ENCODE measurements at regions not wholly inside any gene's neighbourhood (a gene's known extent, or its start where the extent isn't known, plus 50 kb on each side); places are given as distances from the start of the nearest gene placed in this dataset.

- no peak for TF ChIP-seq CTCF (IDR thresholded peaks at IDR 0.05 in 8 of 11, conservative IDR thresholded peaks at IDR 0.05 in 3 of 11)
- TF ChIP-seq POLR2AphosphoS5 (IDR thresholded peaks at IDR 0.05): no peak
- TF ChIP-seq POLR2A (IDR thresholded peaks at IDR 0.05): no peak
- no peak for DNase-seq
- Histone ChIP-seq H3K4me1 (no peaks in the 10 kb centered on the region), H3K36me3 (no peaks in the 10 kb centered on the region), H3K27ac (no peak overlapping the region), H3K9me3 (no peaks in the 10 kb centered on the region), H3K27me3 (replicated peaks in 1 of 7) (peaks cover 0 to 16% (median 0%) of the 10 kb centered on the region in 7 donors), H3K4me3 (no peak overlapping the region)
- intact Hi-C loops (cut with DNase I; ENCODE audit: low total_unique reads): no loop called here
Measured at GRCh38 chr2:19823507-19823906, 78.3 kb downstream of the TTC32 start.

- H3K4me3 ChIP-seq: no peak overlapping the region
- no peaks in the 10 kb centered on the region for H3K4me1 ChIP-seq
- H3K27me3 ChIP-seq (replicated peaks in 1 of 7): peaks cover 0 to 12% (median 0%) of the 10 kb centered on the region in 7 donors
- TF ChIP-seq CTCF (IDR thresholded peaks at IDR 0.05 in 8 of 11, conservative IDR thresholded peaks at IDR 0.05 in 3 of 11): no peak
- TF ChIP-seq POLR2AphosphoS5 (IDR thresholded peaks at IDR 0.05): no peak
- TF ChIP-seq POLR2A (IDR thresholded peaks at IDR 0.05): no peak
- 80 to 90% (median 87%) methylated on average over 8 of the region's 8 CpGs for WGBS, 5 donors
- H3K36me3 ChIP-seq: no peaks in the 10 kb centered on the region
- H3K9me3 ChIP-seq: no peaks in the 10 kb centered on the region
- intact Hi-C loops (cut with DNase I; ENCODE audit: low total_unique reads): no loop called here
- H3K27ac ChIP-seq: no peak overlapping the region
- DNase-seq: no peak
Measured at GRCh38 chr2:19819097-19820065, 82.4 kb downstream of the TTC32 start.

GRCh38 chr2:19818543-19818942 is 83.2 kb downstream of the TTC32 start:
- no peaks in the 10 kb centered on the region for H3K9me3 ChIP-seq
- TF ChIP-seq CTCF (IDR thresholded peaks at IDR 0.05 in 8 of 11, conservative IDR thresholded peaks at IDR 0.05 in 3 of 11): no peak
- intact Hi-C loops (cut with DNase I; ENCODE audit: low total_unique reads): no loop called here
- DNase-seq: no peak
- no peaks in the 10 kb centered on the region for H3K36me3 ChIP-seq
- 50 to 67% (median 51%) methylated on average over 3 of the region's 3 CpGs for WGBS, 5 donors
- peaks cover 0 to 12% (median 0%) of the 10 kb centered on the region in 7 donors for H3K27me3 ChIP-seq (replicated peaks in 1 of 7)
- no peak overlapping the region for H3K4me3 ChIP-seq
- H3K4me1 ChIP-seq: no peaks in the 10 kb centered on the region
- no peak overlapping the region for H3K27ac ChIP-seq

- no peaks in the 10 kb centered on the region for H3K9me3 ChIP-seq
- H3K27ac ChIP-seq: no peak overlapping the region
- H3K36me3 ChIP-seq: no peaks in the 10 kb centered on the region
- no peak for DNase-seq
- TF ChIP-seq POLR2AphosphoS5 (IDR thresholded peaks at IDR 0.05) (no peak), CTCF (IDR thresholded peaks at IDR 0.05 in 8 of 11, conservative IDR thresholded peaks at IDR 0.05 in 3 of 11) (no peak), POLR2A (IDR thresholded peaks at IDR 0.05) (no peak)
- WGBS, 5 donors: 83 to 91% (median 88%) methylated on average over 3 of the region's 3 CpGs
- no peak overlapping the region for H3K4me3 ChIP-seq
- H3K4me1 ChIP-seq: no peaks in the 10 kb centered on the region
- H3K27me3 ChIP-seq (replicated peaks in 1 of 7): peaks cover 0 to 12% (median 0%) of the 10 kb centered on the region in 7 donors
- intact Hi-C loops (cut with DNase I; ENCODE audit: low total_unique reads): no loop called here
Measured at GRCh38 chr2:19818039-19818438, 83.7 kb downstream of the TTC32 start.
